OCI-LY7 (cell line): ENCODE measurements at regions not wholly inside any gene's neighbourhood (a gene's known extent, or its start where the extent isn't known, plus 50 kb on each side); places are given as distances from the start of the nearest gene placed in this dataset.

ENCODE experiments used
- BruUV-seq: library from RNA; stranded (reverse); fragments of 400-500 nt; replicated peaks from 2 replicates; lab custom pipeline; 2021; lab: Mats Ljungman, UMichigan
- CTCF ChIA-PET: fragments of 300-600 bp; sonication (Branson Sonifier 250); formaldehyde crosslinking; loops from one replicate; lab custom pipeline; 2022; ENCODE audit warnings: antibody characterized with exemption; ENCODE audit not compliant: unreplicated experiment; lab: Charles Lee
- POLR2A ChIA-PET: fragments of 300-600 bp; sonication (Branson Sonifier 250); formaldehyde crosslinking; loops from one replicate; lab custom pipeline; 2022; ENCODE audit warnings: antibody characterized with exemption; lab: Charles Lee
- DNase-seq: peaks from one replicate; pipeline ENCODE4 v3.0.0-alpha.2; 2015; ENCODE audit warnings: low spot score
- H2AFZ ChIP-seq: fragments of 200-600 bp; sonication (generic), shearing (Covaris generic); 2 replicates; pipeline ENCODE4 v1.6.1; 2014; ENCODE audit warnings: mild to moderate bottlenecking, antibody characterized with exemption, low read length, moderate library complexity
- H3K27ac ChIP-seq: fragments of 200-600 bp; sonication (generic); 2 replicates; pipeline ENCODE4 v1.5.1; 2014; ENCODE audit warnings: mixed run types, low read depth, mild to moderate bottlenecking, moderate library complexity, low read length, inconsistent platforms; ENCODE audit not compliant: poor library complexity, severe bottlenecking
- H3K36me3 ChIP-seq: fragments of 200-600 bp; sonication (generic); 2 replicates; pipeline ENCODE4 v1.6.1; 2014; ENCODE audit warnings: mild to moderate bottlenecking, antibody characterized with exemption, low read length, moderate library complexity, mixed read lengths; ENCODE audit not compliant: insufficient read depth
- H3K4me1 ChIP-seq: fragments of 200-600 bp; sonication (generic); 2 replicates; pipeline ENCODE4 v1.5.1; 2014; ENCODE audit warnings: mild to moderate bottlenecking, low read length; ENCODE audit not compliant: insufficient read depth, poor library complexity, severe bottlenecking
- H3K4me2 ChIP-seq: fragments of 200-600 bp; sonication (generic); 2 replicates; pipeline ENCODE4 v1.6.1; 2014; ENCODE audit warnings: mild to moderate bottlenecking, low read length
- H3K4me3 ChIP-seq: fragments of 200-600 bp; sonication (generic); 2 replicates; pipeline ENCODE4 v1.5.1; 2014; ENCODE audit warnings: mild to moderate bottlenecking, low read depth, low read length; ENCODE audit not compliant: poor library complexity, severe bottlenecking
- H3K79me2 ChIP-seq: fragments of 200-600 bp; sonication (generic); 2 replicates; pipeline ENCODE4 v1.6.1; 2016; ENCODE audit warnings: low read depth, mild to moderate bottlenecking, low read length, moderate library complexity, mixed read lengths; ENCODE audit not compliant: insufficient read depth
- H3K9me2 ChIP-seq: fragments of 200-600 bp; sonication (generic); 2 replicates; pipeline ENCODE4 v1.6.1; 2016; ENCODE audit warnings: mild to moderate bottlenecking, low read length, mixed read lengths; ENCODE audit not compliant: insufficient read depth
- H3K9me3 ChIP-seq: fragments of 200-600 bp; sonication (generic); 2 replicates; pipeline ENCODE4 v1.6.1; 2014; ENCODE audit warnings: mild to moderate bottlenecking, mixed run types, low read length, mixed read lengths
- H4K20me1 ChIP-seq: fragments of 200-600 bp; sonication (generic); 2 replicates; pipeline ENCODE4 v1.6.1; 2014; ENCODE audit warnings: mild to moderate bottlenecking, antibody characterized with exemption, low read length, moderate library complexity, mixed read lengths; ENCODE audit not compliant: insufficient read depth
- EZH2phosphoT487 ChIP-seq: fragments of 200-600 bp; sonication (generic); IDR thresholded peaks from 2 replicates; pipeline ENCODE4 v1.6.1; 2018; ENCODE audit warnings: low read depth, borderline replicate concordance, mild to moderate bottlenecking, mixed run types, antibody characterized with exemption, low read length, moderate library complexity, mixed read lengths
- intact Hi-C: fragments of 100-400 bp; cut with micrococcal nuclease; formaldehyde crosslinking; loops from one replicate; pipeline ENCODE4 v1.10.0; 2022; ENCODE audit not compliant: unreplicated experiment
- TF ChIP-seq, protein P1 (sequence below): fragments of 200-600 bp; sonication (generic); conservative IDR thresholded peaks from 2 replicates; pipeline ENCODE4 v1.5.1; 2014; ENCODE audit warnings: mild to moderate bottlenecking, antibody characterized with exemption, low read length, moderate library complexity, mixed read lengths

DNA sequence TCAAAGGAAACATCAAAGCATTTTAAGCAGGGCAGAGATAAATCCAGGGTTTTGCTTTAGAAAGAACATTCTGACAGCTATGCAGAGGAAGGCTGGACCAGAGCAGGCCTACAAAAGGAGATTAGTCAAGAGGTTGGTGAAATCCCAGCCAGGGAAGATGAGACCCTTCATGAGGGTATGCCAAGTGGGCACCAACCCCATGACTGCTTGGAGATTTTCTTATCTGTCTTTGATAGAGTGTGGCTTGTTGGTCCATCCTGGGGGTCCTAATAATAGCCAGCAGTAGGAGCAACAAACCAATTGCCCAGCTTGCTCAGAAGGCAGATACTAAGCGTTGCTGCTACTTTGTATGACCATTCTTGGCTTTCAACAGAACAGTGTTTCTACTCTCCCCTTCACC, 895.4 kb downstream of the EPHA4 start:
- H3K9me2 ChIP-seq = no peaks in the 10 kb centered on the region
- no peaks in the 10 kb centered on the region for H3K9me3 ChIP-seq
- BruUV-seq = no TSS peak
- no peaks in the 10 kb centered on the region for H3K79me2 ChIP-seq
- POLR2A ChIA-PET = interaction anchor here (1.0 kb wide), 1 partner anchor 27 kb away, joined by 4 read pairs; no protein-coding TSS in a partner anchor
- H2AFZ ChIP-seq = no peak overlapping the region
- DNase-seq = no peak
- H4K20me1 ChIP-seq = no peaks in the 10 kb centered on the region
- no peak overlapping the region for H3K27ac ChIP-seq
- intact Hi-C loops = no loop called here
- no peak for TF ChIP-seq EZH2phosphoT487
- TF ChIP-seq, protein P1, sequence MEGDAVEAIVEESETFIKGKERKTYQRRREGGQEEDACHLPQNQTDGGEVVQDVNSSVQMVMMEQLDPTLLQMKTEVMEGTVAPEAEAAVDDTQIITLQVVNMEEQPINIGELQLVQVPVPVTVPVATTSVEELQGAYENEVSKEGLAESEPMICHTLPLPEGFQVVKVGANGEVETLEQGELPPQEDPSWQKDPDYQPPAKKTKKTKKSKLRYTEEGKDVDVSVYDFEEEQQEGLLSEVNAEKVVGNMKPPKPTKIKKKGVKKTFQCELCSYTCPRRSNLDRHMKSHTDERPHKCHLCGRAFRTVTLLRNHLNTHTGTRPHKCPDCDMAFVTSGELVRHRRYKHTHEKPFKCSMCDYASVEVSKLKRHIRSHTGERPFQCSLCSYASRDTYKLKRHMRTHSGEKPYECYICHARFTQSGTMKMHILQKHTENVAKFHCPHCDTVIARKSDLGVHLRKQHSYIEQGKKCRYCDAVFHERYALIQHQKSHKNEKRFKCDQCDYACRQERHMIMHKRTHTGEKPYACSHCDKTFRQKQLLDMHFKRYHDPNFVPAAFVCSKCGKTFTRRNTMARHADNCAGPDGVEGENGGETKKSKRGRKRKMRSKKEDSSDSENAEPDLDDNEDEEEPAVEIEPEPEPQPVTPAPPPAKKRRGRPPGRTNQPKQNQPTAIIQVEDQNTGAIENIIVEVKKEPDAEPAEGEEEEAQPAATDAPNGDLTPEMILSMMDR = no peak
- no peak overlapping the region for H3K4me3 ChIP-seq
- no peaks in the 10 kb centered on the region for H3K36me3 ChIP-seq
- no peak overlapping the region for H3K4me2 ChIP-seq
- CTCF ChIA-PET = no interaction called here
- no peaks in the 10 kb centered on the region for H3K4me1 ChIP-seq

DNA sequence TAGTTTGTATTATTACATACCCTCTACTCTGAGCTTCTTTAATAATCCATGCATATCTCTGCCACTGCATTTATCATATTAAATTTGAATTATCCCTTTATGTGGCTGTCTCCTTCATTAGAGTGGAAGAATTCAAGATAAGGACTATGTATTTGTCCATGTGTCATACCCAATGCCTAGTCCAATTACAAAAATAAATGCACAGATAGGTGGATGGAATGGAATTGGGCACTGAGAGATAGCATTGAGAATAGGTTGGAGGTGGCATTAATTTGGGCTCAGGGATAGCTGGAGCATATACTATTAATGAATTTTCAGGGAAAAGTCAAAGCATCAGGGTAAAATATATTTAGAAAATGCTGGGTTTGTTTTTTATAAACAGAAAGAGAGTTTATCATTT, 893.2 kb downstream of the EPHA4 start:
- H4K20me1 ChIP-seq = no peaks in the 10 kb centered on the region
- CTCF ChIA-PET = no interaction called here
- DNase-seq = no peak
- POLR2A ChIA-PET = interaction anchor here (0.6 kb wide), 1 partner anchor 610 kb away, joined by 3 read pairs; no protein-coding TSS in a partner anchor
- intact Hi-C loops = no loop called here
- no peak for TF ChIP-seq EZH2phosphoT487
- TF ChIP-seq, protein P1 = no peak
- no peaks in the 10 kb centered on the region for H3K79me2 ChIP-seq
- no peak overlapping the region for H2AFZ ChIP-seq
- H3K4me3 ChIP-seq = no peak overlapping the region
- H3K36me3 ChIP-seq = no peaks in the 10 kb centered on the region
- H3K9me2 ChIP-seq = no peaks in the 10 kb centered on the region
- no TSS peak for BruUV-seq
- H3K27ac ChIP-seq = no peak overlapping the region
- H3K4me1 ChIP-seq = no peaks in the 10 kb centered on the region
- no peak overlapping the region for H3K4me2 ChIP-seq
- H3K9me3 ChIP-seq = no peaks in the 10 kb centered on the region

DNA sequence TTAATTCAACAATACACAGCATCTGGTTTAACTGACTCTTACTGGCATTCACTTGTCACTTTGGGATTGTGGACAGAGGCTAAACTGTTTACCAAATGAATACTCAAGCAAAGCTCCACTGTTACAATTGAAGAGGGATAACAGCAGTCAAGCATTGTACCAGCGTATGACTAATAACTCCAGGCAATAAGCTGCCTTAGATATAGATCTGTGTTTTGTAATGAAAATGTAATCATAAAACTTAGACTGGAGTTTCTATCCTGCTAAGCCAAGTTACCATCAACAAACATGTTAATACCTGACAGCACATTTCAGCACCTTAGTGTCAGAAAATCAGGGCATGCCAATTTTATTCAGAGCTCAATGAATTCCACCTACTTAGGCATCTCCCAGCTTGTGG, 889.5 kb downstream of the EPHA4 start:
- no peak overlapping the region for H3K4me3 ChIP-seq
- H3K27ac ChIP-seq = no peak overlapping the region
- no peaks in the 10 kb centered on the region for H3K9me3 ChIP-seq
- ChIA-PET CTCF (no interaction called here), POLR2A (interaction anchor here (0.7 to 1.0 kb wide), 3 partner anchors 36 to 241 kb away, joined by 3 to 5 read pairs (median 3); no protein-coding TSS in a partner anchor)
- TF ChIP-seq, protein P1 = no peak
- no peak for TF ChIP-seq EZH2phosphoT487
- no peak overlapping the region for H2AFZ ChIP-seq
- no peaks in the 10 kb centered on the region for H3K9me2 ChIP-seq
- no peak for DNase-seq
- no peaks in the 10 kb centered on the region for H3K36me3 ChIP-seq
- H3K4me2 ChIP-seq = no peak overlapping the region
- BruUV-seq = no TSS peak
- no peaks in the 10 kb centered on the region for H3K79me2 ChIP-seq
- H4K20me1 ChIP-seq = no peaks in the 10 kb centered on the region
- no peaks in the 10 kb centered on the region for H3K4me1 ChIP-seq
- intact Hi-C loops = loop anchor here (10.0 kb wide), 1 partner anchor 948 kb away; no protein-coding TSS in a partner anchor
